Panc1 (cell line): ENCODE measurements at regions not wholly inside any gene's neighbourhood (a gene's known extent, or its start where the extent isn't known, plus 50 kb on each side); places are given as distances from the start of the nearest gene placed in this dataset.

Experiments used
- ATAC-seq: fragments of 200-7000 bp; cut with Tn5 transposase; 2 replicates; pipeline ENCODE4 v1.9.1; 2020; ENCODE audit warnings: mild to moderate bottlenecking, moderate library complexity
- BruUV-seq: library from RNA; stranded (reverse); fragments of 400-500 nt; replicated peaks from 2 replicates; lab custom pipeline; 2021; lab: Mats Ljungman, UMichigan
- CTCF ChIA-PET: fragments of 300-600 bp; sonication (Branson Sonifier 250); formaldehyde crosslinking; loops from one replicate; lab custom pipeline; 2022; ENCODE audit warnings: antibody characterized with exemption; lab: Charles Lee
- POLR2A ChIA-PET: fragments of 300-600 bp; sonication (Branson Sonifier 250); formaldehyde crosslinking; loops from one replicate; lab custom pipeline; 2022; ENCODE audit warnings: antibody characterized with exemption; lab: Charles Lee
- DNase-seq: peaks from one replicate; pipeline ENCODE4 v3.0.0-alpha.2; 2010; ENCODE audit warnings: low read depth, low spot score
- H3K27ac ChIP-seq: 2 replicates; pipeline ENCODE4 v1.5.1; 2011; ENCODE audit warnings: mild to moderate bottlenecking, low read length, inconsistent platforms
- H3K27me3 ChIP-seq: fragments of 200-500 bp; sonication (Bioruptor generic); 2 replicates; pipeline ENCODE4 v1.6.0; 2014; ENCODE audit warnings: low read length, inconsistent platforms; ENCODE audit not compliant: control insufficient read depth, insufficient read depth
- H3K36me3 ChIP-seq: fragments of 200-500 bp; sonication (Bioruptor generic); 2 replicates; pipeline ENCODE4 v1.5.1; 2014; ENCODE audit warnings: inconsistent platforms, mild to moderate bottlenecking, low read length, moderate library complexity; ENCODE audit not compliant: control insufficient read depth, insufficient read depth
- H3K4me1 ChIP-seq: 2 replicates; pipeline ENCODE4 v1.5.1; 2011; ENCODE audit warnings: inconsistent platforms, mild to moderate bottlenecking, low read length, moderate library complexity; ENCODE audit not compliant: control insufficient read depth, insufficient read depth
- H3K4me3 ChIP-seq, 2 experiments: 2 replicates each; pipeline ENCODE4 v1.5.1; 2011 to 2012; ENCODE audit warnings: low read depth in 2 of 2, low read length in 2 of 2, mild to moderate bottlenecking in 2 of 2, inconsistent platforms in 1 of 2, moderate library complexity in 1 of 2
- H3K9me3 ChIP-seq: fragments of 200-500 bp; sonication (Bioruptor generic); 2 replicates; pipeline ENCODE4 v1.5.1; 2014; ENCODE audit warnings: low read depth, mild to moderate bottlenecking, inconsistent platforms, low read length, moderate library complexity; ENCODE audit not compliant: control insufficient read depth, insufficient read depth
- CTCF ChIP-seq: fragments of 450-650 bp; IDR thresholded peaks from 2 replicates; pipeline ENCODE4 v1.5.1; 2017; ENCODE audit warnings: mild to moderate bottlenecking
- POLR2AphosphoS5 ChIP-seq: IDR thresholded peaks from 2 replicates; pipeline ENCODE4 v1.6.1; 2012; ENCODE audit warnings: mild to moderate bottlenecking, low read depth, low read length, moderate library complexity
- REST ChIP-seq, 2 experiments: IDR thresholded peaks; 2 replicates each; pipeline ENCODE4 v1.6.1; 2011 to 2012; ENCODE audit warnings: low read depth in 2 of 2, control low read depth in 1 of 2, low read length in 1 of 2, mild to moderate bottlenecking in 1 of 2, moderate library complexity in 1 of 2; ENCODE audit not compliant: insufficient read depth in 1 of 2
- SIN3A ChIP-seq: IDR thresholded peaks from 2 replicates; pipeline ENCODE4 v1.6.1; 2012; ENCODE audit warnings: low read depth, mild to moderate bottlenecking, low read length, moderate library complexity, borderline replicate concordance; ENCODE audit not compliant: insufficient read depth
- TCF7L2 ChIP-seq: IDR thresholded peaks from 2 replicates; pipeline ENCODE4 v1.6.1; 2011; ENCODE audit warnings: mild to moderate bottlenecking, low read depth, low read length, inconsistent platforms
- in situ Hi-C: cut with HindIII; loops from 2 replicates; pipeline ENCODE4 v1.10.0; 2016; ENCODE audit warnings: low sequenced_read_pairs, low pct_unique_long_range_greater_than_20kb
- intact Hi-C: fragments of 100-400 bp; cut with micrococcal nuclease; formaldehyde crosslinking; loops from one replicate; pipeline ENCODE4 v1.10.0; 2022; ENCODE audit not compliant: unreplicated experiment

- in situ Hi-C loops: no loop called here
These were observed 293.7 kb downstream of the ARPP21 start for GRCh38 chr3:35932995-35933394.

GRCh38 chr3:35936571-35936970, 297.2 kb downstream of the ARPP21 start:
- TF ChIP-seq POLR2AphosphoS5 (no peak), TCF7L2 (no peak), REST (IDR thresholded peaks at IDR 0.05; ENCODE audit: insufficient read depth in 1 of 2, low read depth in 2 of 2, low read length in 1 of 2) (no peak), CTCF (no peak), SIN3A (no peak)
- in situ Hi-C loops: no loop called here
- H3K4me3 ChIP-seq: no peak overlapping the region
- H3K36me3 ChIP-seq: no peaks in the 10 kb centered on the region
- H3K9me3 ChIP-seq: no peaks in the 10 kb centered on the region
- H3K27ac ChIP-seq: no peak overlapping the region
- CTCF ChIA-PET: no interaction called here
- POLR2A ChIA-PET: no interaction called here
- no peaks in the 10 kb centered on the region for H3K27me3 ChIP-seq
- no peaks in the 10 kb centered on the region for H3K4me1 ChIP-seq
- no peak for ATAC-seq
- DNase-seq: no peak
- BruUV-seq: no TSS peak
- intact Hi-C loops: no loop called here

More at GRCh38 chr3:35932995-35933394, 293.7 kb downstream of the ARPP21 start:
- Histone ChIP-seq H3K36me3 (no peaks in the 10 kb centered on the region), H3K9me3 (no peaks in the 10 kb centered on the region), H3K27me3 (no peaks in the 10 kb centered on the region), H3K4me3 (no peak overlapping the region), H3K4me1 (no peaks in the 10 kb centered on the region), H3K27ac (no peak overlapping the region)
- ATAC-seq (no peak), DNase-seq (no peak)
- POLR2A ChIA-PET: interaction anchor here (0.7 kb wide), 1 partner anchor 48 kb away, joined by 4 read pairs; no protein-coding TSS in a partner anchor
- TF ChIP-seq SIN3A: no peak
- no peak for TF ChIP-seq TCF7L2
- TF ChIP-seq POLR2AphosphoS5: no peak
- no peak for TF ChIP-seq CTCF
- TF ChIP-seq REST (IDR thresholded peaks at IDR 0.05; ENCODE audit: insufficient read depth in 1 of 2, low read depth in 2 of 2, low read length in 1 of 2): no peak
- CTCF ChIA-PET: no interaction called here
- no TSS peak for BruUV-seq
- intact Hi-C loops: no loop called here
